A549 (cell line): ENCODE measurements at regions not wholly inside any gene's neighbourhood (a gene's known extent, or its start where the extent isn't known, plus 50 kb on each side); places are given as distances from the start of the nearest gene placed in this dataset.

Source experiments
- EHMT2 ChIP-seq: fragments of 200-600 bp; sonication (generic); IDR thresholded peaks from 2 replicates; pipeline ENCODE4 v1.6.1; 2016; ENCODE audit warnings: antibody characterized with exemption, low read depth, mild to moderate bottlenecking, moderate library complexity
- FOSB ChIP-seq: fragments of 250-450 bp; sonication (Bioruptor Pico); IDR thresholded peaks from 2 replicates; pipeline ENCODE4 v1.5.0; 2020; ENCODE audit warnings: mild to moderate bottlenecking, moderate library complexity
- MAFK ChIP-seq: fragments of 450-650 bp; IDR thresholded peaks from 2 replicates; pipeline ENCODE4 v1.6.1; 2014; ENCODE audit not compliant: partially characterized antibody
- MAX ChIP-seq: IDR thresholded peaks from 2 replicates; pipeline ENCODE4 v1.6.1; 2012
- MAZ ChIP-seq: fragments of 150-350 bp; IDR thresholded peaks from 2 replicates; pipeline ENCODE4 v1.6.1; 2014; ENCODE audit warnings: antibody characterized with exemption, low read depth, low read length, borderline replicate concordance
- POLR2A ChIP-seq: IDR thresholded peaks from 2 replicates; pipeline ENCODE4 v1.6.1; 2012; ENCODE audit warnings: mild to moderate bottlenecking, low read length
- RAD21 ChIP-seq, 2 experiments: fragments of >200 bp in 1 of 2; sonication (Bioruptor Twin) in 1 of 2; formaldehyde crosslinking in 1 of 2; IDR thresholded peaks in 1 of 2; conservative IDR thresholded peaks in 1 of 2; 2 replicates in 1 of 2; 3 replicates in 1 of 2; pipeline ENCODE4 v1.6.1; 2012 to 2018; ENCODE audit warnings: inconsistent platforms in 1 of 2
- TF ChIP-seq, protein P1 (sequence below): fragments of >200 bp; sonication (Bioruptor Twin); formaldehyde crosslinking; IDR thresholded peaks from 3 replicates; pipeline ENCODE4 v1.5.1; 2016
- TF ChIP-seq, protein P2 (sequence below): IDR thresholded peaks from 2 replicates; pipeline ENCODE4 v1.6.1; 2012
- TF ChIP-seq, protein P3 (sequence below): fragments of 150-350 bp; IDR thresholded peaks from 2 replicates; pipeline ENCODE4 v1.6.1; 2014; ENCODE audit warnings: low read depth, mild to moderate bottlenecking, low read length

- TF ChIP-seq, protein P1, sequence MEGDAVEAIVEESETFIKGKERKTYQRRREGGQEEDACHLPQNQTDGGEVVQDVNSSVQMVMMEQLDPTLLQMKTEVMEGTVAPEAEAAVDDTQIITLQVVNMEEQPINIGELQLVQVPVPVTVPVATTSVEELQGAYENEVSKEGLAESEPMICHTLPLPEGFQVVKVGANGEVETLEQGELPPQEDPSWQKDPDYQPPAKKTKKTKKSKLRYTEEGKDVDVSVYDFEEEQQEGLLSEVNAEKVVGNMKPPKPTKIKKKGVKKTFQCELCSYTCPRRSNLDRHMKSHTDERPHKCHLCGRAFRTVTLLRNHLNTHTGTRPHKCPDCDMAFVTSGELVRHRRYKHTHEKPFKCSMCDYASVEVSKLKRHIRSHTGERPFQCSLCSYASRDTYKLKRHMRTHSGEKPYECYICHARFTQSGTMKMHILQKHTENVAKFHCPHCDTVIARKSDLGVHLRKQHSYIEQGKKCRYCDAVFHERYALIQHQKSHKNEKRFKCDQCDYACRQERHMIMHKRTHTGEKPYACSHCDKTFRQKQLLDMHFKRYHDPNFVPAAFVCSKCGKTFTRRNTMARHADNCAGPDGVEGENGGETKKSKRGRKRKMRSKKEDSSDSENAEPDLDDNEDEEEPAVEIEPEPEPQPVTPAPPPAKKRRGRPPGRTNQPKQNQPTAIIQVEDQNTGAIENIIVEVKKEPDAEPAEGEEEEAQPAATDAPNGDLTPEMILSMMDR, result no peak
- TF ChIP-seq MAX, result no peak
- no peak for TF ChIP-seq POLR2A
- TF ChIP-seq, protein P2, sequence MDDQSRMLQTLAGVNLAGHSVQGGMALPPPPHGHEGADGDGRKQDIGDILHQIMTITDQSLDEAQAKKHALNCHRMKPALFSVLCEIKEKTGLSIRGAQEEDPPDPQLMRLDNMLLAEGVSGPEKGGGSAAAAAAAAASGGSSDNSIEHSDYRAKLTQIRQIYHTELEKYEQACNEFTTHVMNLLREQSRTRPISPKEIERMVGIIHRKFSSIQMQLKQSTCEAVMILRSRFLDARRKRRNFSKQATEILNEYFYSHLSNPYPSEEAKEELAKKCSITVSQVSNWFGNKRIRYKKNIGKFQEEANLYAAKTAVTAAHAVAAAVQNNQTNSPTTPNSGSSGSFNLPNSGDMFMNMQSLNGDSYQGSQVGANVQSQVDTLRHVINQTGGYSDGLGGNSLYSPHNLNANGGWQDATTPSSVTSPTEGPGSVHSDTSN, result no peak
- TF ChIP-seq FOSB (CRISPR knock-in tag), result no peak
- no peak for TF ChIP-seq MAFK
- TF ChIP-seq RAD21 (conservative IDR thresholded peaks at IDR 0.05 in 1 of 2, IDR thresholded peaks at IDR 0.05 in 1 of 2), result no peak
- no peak for TF ChIP-seq MAZ
- TF ChIP-seq, protein P3, sequence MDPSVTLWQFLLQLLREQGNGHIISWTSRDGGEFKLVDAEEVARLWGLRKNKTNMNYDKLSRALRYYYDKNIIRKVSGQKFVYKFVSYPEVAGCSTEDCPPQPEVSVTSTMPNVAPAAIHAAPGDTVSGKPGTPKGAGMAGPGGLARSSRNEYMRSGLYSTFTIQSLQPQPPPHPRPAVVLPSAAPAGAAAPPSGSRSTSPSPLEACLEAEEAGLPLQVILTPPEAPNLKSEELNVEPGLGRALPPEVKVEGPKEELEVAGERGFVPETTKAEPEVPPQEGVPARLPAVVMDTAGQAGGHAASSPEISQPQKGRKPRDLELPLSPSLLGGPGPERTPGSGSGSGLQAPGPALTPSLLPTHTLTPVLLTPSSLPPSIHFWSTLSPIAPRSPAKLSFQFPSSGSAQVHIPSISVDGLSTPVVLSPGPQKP, result no peak
- TF ChIP-seq EHMT2, result no peak
These were observed 55.9 kb upstream of the EPAS1 start for GRCh38 chr2:46241344-46241743.
